HG02938 (cell line): ENCODE measurements at regions not wholly inside any gene's neighbourhood (a gene's known extent, or its start where the extent isn't known, plus 50 kb on each side); places are given as distances from the start of the nearest gene placed in this dataset.
A peak's percentile ranks its signal among the peaks of the same experiment; 100 is the strongest.

Experiments
- ATAC-seq: cut with Tn5 transposase; IDR thresholded peaks from one replicate; pipeline ENCODE4 v1.9.1; 2021; ENCODE audit warnings: mild to moderate bottlenecking, moderate library complexity; ENCODE audit not compliant: unreplicated experiment

DNA sequence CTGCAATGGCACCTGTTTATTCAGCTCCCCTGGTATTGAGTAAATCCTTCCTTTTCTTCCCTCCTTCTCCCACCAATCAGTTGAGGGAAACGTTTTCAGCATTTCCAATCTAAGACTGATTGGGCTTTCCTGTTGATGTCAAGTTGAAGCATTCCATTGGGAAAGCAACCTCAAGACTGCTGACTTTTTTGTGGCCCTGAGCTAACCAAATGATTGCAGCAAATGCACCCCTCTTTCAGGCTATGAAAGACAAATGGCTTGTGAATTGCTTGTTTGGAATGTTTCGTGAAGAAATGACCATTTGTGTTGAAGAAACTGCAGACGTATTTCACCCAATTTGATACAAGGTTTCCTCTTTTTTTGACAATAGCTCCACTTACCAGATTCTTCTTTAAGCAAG is 303.5 kb downstream of the EPHA4 start:
- ATAC-seq = no peak

DNA sequence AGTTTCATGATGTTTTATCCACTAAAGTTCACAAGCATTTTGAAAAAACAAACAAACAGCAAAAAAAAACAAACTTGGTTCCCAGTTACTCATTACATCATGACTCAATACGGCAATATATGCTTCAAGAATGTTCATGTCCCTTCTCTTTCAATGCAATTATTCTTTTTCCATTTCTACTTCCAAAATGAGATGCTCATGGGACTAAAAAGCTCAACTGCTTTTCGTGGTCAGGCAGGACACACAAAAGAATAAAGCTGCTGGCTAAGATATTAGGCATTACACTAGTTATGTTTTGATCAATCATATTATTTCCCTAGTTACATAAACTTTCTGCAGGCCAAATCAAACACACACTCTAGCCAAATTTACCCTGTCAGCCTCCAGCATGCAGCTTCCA is 301.3 kb downstream of the EPHA4 start:
- ATAC-seq = no peak

DNA sequence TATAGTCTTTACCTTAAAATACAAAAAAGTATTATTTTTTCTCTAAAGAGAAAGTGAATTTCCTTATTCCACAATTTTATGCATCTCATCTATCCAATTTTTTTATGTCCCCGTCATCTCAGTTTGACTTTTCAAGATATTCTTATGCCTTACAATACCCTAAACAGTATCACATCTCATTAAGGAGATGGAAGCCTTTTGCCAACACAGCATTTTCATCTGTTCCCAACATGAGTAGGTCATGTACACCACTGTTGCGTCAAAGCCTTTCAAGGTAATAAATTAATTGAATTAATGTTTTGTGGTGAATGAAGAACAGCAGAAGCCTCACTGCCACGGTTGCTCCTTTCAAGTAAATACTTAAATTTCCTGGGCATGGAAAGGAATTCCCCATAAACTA is 299.4 kb downstream of the EPHA4 start:
- ATAC-seq = no peak

DNA sequence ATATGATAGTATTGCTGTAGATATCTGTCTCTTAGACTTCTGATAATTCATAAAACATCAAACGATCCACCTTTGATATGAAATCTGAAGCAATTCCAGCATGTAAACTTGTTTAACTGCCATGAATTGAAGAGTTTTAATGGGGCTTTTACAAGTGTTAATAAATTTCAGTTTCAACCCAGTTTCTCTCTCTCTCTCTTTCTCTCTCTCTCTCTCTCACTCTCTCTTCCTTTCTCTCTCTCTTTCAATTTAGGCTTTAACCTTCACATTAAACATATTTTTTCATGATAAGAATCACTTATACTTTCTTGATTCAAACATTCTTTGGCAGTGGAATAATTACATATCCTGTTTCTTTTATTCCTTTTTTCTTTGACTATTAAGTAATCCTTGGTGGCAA is 296.1 kb downstream of the EPHA4 start:
- ATAC-seq = no peak

DNA sequence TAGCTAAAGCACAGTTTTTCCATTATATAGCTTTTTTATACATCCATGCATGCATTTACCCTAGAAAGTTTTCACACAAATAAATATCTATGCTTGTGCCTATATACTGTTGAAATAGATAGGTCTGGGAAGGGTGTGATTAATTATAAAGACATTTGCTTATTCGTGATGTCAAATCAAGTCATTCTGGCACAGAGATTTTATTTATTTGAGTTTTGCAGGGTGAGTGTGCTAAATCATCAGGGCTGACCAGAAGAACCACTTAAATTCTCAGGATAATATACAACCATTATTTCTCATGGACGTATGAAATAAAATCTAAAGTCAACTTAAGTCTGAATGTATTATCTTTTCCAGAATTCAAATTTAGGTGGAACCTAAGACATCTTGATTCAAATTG is 295.5 kb downstream of the EPHA4 start:
- no peak for ATAC-seq

DNA sequence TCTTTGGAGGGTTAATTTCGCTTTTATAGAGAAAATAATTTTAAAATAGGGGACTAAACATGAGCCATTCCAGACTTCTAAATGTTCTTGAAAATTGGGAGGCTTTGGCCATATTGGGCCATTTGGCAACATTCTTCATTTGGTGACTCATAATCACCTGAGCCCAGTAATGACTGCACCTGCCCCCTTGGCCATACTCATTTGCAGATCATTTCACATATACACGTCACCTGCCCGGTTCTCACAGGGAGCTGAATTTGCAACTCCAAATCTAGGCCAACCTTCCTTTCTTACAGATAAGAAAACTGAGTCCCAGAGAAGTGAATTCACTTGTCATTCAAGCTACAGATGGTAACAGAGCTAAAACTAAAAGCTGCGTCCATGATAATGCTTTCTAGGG is 289.7 kb downstream of the EPHA4 start:
- ATAC-seq = no peak

DNA sequence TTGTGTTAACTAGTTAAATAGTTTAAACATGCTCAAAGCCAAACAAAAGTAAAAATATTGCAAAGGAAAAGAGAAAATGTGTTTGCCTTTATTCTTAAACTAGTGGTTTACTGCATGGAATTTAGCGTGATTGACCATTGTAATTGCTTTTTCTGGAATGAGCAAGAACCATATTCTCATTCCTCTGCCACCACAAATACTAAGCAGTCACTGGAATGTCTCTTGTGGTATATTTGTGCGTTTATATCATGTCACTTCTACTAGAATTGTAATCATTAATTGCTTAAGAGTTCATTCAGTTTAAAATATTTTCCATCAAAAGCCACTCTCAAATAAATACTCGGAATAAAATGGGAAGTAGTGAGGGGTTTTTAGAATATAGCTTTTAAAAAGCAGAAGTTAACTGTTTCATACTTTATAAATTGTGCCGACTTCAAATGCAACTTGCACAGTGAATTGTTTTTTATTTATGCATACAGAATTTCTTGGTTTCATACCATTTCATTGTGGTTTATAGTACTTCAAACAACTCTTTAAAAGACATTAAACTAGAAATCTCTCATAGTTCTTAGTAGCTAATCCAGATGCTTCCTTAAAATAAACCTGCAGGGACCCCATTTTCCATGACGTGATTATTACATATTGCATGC is 288.1 kb downstream of the EPHA4 start:
- ATAC-seq = no peak

DNA sequence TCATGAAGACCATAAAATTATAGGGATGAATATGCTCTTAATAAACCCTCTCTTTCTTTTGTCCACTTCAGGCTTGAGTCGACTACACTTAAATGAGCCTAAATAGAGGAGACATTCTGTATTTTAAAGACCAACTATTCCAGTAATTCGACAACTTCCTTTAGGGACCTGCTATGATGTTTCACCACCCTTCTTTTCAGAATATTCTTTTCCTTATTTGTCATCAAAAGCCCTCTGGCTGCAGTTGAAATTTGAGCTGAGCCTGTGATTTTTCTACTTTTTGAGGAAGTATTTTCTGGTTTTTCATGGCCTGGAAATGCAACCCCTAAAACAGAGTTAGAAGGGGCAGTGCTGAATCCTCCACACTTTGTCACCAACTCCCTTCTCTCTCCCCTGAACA is 287.0 kb downstream of the EPHA4 start:
- ATAC-seq = no peak

DNA sequence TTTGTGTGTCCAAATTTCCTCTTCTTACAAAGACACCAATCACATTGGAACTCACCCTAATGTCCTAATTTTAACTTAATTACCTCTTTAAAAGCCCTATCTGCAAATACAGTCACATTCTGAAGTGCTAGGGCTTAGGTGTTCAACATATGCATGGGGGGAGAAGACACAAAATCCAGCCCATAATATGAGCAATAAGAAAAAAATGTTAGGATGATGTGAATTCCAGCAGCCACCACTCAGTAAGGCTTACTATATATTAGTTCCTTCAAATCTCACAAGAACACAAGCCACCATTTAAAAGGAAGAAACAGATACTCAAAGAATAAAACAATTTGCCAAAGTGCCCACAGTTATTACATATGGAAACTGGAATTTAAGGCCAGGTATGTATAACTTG is 285.7 kb downstream of the EPHA4 start:
- no peak for ATAC-seq

DNA sequence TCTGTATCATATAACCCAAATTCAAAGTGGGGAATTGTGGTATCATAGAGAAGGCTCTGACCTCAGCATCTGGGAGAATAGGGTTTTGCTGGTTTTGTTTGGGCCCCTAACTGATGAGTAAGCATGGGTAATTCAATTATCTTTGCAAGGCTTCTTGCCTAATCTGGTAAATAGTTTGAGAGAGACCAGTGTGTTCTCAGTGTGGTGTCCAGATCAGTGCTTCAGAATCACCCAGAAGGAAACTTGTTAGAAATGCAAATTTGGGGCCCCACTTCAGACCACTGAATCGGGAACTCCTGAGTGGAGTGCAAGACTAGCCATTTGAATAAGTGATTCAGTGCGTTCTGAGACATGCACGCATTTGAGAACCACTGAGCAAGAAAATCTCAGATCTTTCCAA is 282.7 kb downstream of the EPHA4 start:
- ATAC-seq = no peak

DNA sequence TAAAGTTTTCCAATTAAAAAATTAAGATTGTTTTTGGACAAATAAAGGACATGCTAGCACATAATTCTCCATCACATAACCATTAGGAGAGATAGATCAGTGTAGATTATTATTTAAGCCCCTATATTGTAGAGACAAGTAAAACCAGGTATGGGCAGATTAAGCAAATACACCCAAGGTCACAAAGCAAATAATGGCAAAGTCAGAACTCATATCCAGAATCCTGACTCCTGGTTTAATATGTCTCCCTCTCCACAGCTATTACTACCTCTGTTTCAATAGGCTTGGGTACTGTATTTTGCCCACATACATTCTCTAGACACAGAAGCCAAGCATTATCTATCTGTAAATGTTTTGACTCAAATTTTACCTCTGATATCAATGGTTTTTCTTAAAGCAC is 282.3 kb downstream of the EPHA4 start:
- no peak for ATAC-seq

DNA sequence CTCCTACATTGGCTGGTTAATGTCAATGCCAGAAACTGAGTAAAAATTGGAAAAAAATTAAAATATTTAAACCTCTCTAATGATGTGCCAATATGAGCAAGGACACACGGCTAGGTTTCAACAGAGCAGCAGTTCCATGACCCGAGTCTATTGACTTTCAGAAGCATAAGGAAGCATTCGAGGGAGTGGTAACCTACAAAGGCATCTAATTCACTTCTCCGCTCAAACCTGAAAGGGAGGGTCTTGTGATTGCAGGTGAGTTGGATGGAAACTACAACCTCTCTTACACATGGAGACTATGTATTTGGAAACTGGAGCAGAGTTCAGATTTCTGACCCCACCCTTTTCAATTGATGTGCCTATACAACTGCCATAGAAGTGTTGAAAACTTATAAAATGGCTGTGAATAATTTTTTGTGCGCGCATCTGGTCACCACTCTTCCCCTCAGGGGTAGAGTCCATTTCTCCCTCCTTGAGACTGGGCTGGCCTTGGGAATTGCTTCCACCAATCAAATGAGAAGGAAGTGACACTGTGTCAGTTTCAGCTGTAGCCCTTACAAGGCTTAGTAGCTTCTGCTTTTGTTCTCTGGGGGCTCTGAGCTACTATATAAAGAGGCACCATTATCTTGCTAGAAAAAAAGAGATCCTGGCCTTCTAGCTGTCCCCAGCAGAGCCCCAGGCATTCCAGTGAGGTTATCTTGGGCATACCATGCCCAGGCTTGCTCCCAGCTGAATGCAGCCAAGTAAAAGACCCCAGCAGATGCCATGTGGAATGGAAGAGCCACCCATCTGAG is 278.0 kb downstream of the EPHA4 start:
- no peak for ATAC-seq

DNA sequence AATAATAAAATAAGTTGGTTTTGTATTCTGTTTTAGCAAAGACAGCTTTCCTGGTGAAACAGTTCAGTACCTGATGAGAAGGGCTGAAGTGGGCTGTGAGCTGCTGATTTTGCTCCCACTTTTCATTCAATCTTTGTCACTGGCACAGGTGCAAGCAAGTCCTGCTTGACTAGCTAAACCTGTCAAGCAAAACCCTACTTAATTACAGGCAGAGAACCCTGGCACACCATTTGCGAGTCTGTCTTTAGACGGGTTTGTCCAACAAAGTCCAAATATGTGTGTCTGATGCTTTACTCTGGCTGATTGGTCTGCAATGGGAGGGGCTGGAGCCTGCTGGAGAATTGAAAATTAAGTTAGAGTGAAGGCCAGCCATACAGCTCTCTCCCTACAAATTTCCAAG is 267.2 kb downstream of the EPHA4 start:
- ATAC-seq = no peak

DNA sequence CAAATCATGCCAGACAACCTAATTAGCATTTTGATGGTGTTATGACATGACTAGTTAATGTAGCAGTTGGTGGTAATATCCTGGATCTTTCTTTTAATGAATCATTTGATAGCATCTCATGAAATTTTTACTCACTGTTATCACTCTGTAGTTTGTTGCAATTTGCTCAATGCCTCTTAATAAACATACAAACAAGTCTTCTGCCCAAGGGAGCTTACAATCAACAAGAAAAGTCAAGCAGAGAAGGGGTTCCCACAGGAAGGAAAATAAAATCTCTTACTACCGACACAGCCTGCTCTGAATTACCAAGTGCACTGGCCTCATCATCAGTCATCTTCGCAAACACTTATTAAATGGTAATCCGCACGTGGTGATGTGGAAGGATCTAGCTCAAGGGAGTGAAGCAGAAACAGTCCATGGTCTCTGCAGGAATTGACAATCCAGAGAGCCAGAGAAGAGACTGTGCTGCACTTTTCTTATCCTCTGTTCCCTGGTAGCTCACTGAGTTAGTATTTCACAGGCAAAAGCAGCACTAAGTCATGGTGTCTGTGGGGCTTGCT is 263.5 kb downstream of the EPHA4 start:
- ATAC-seq = no peak

DNA sequence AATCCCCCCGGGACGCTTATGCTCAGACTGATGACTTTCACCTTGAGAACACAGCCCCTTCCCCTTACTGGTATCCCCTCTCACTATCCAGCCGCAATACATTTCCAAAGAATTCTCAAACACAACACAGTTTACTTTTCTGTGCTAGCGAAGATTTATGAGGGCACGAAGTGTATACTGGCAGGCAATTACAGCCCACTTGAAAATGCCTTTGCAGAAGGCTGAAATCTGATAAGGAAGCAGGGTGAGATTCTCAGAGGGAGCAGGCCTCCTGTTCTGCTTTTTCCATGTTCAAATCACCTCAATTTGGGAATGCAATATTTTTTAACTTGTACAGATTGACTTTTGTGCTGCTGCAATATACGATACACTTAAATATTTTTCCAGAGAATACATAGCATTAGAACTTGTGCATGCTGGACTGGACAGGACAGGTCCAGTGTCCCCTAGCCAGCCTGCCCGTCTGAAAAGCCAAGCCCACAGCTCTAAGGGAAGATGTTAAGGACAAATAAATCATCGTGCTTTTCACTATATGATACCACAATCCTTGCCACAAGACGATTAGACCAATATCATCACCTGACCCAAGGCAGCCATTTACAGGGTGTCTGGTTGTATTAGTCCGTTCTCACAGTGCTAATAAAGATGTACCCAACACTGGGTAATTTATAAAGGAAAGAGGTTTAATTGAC is 262.1 kb downstream of the EPHA4 start:
- no peak for ATAC-seq

DNA sequence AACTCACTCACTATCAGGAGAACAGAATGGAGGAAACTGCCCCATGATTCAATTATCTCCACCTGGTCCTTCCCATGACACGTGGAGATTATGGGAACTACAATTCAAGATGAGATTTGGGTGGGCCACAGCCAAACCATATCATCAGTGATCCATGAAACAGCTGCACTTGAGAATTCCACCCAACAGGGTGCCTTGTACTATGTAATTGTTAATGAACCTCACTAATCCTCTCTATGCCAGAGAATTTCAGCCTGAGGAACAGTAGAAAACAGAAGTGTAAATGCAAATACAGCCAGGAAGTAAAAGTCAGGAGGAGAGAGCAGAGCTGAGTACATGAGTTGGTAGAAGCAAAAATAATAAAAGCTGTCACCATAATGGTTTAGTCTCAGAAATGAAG is 261.4 kb downstream of the EPHA4 start:
- no peak for ATAC-seq

DNA sequence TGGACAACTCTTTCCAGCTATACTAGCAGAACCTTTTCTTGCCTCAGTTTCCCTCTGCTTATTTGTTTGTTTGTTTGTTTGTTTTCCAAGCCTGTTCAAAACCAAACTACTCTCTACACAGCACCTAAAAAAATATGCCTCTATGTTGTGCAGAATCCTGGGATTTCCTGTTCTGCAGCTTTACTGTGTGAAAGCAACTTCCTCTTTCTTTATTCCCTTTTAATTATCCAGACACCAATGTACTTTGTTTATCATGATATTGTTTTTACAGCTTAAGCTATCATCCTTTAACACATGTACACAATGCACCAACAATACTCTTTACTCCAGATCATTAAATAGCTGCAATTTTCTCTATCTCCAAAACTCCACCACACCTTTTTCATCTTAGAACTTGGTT is 259.5 kb downstream of the EPHA4 start:
- ATAC-seq = no peak

DNA sequence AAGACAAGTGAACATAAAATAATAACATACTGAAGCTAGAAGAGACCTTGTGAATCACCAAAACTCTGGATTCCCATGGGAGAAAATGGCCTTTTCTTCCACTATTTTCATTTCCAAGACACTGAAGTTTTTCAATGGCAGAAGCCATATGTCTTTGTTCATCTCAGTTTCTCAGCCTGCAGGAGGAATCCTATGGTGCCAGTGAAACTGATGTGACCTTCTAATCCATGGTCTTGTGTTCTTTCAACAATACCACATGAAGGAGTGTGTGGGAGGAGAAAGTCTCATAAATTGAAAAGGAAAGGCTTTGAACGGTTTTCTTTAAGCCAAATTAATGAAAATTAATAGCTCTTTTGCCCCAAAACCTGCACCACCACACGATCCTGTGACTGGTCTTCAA is 257.3 kb downstream of the EPHA4 start:
- ATAC-seq = no peak

DNA sequence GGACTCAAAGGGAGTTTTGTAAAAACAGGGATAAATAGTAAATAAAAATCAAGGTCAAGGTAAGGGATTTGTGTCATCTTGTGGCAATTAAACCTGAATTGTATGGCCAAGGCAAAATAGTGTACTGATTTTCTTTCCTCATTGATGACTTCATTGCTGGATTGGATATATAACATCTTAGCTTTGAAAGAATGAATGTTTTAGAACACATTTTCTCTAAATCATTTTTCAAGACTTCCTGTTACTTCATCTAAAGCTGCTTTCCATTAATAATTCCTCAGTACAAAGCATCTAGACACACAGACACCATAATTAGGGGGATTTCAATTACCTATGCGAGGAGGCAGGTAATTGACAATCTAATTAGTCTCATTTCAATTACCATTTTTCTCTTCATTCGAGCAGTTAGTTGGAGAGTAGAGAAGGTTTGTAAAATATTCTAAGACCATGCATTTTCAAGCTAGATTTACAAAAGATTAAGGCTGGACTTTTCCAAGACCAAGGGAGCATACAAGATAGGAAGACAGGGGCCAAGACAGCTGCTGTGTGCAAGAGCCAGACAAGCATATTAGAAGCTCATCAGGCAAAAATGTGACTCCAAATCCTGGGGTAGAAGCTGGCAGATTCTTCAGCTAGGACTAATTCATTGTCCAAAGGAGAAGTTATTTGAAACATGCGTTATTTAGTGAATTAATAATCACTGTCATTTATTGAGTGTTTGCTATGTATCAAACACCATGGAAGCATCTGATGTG is 253.6 kb downstream of the EPHA4 start:
- ATAC-seq = no peak

DNA sequence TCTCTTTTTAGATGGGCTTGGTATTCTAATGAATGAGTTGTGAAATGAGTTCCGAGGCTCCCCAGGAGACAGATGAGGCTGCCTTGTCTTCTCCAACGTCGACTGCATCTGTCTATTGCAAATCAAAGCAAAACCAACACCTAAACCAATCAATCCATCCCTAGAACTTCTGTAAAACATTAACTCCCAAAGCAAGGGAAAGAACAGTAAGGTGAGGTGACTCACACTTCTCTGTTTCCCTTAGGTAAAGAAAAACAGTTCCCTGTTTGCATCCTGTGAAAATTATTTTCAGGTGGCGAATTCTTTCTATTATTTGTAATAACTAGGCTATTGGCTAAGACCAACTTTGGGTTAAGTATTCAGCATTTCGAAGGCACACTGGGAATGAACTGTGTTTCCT is 249.4 kb downstream of the EPHA4 start:
- ATAC-seq = no peak

DNA sequence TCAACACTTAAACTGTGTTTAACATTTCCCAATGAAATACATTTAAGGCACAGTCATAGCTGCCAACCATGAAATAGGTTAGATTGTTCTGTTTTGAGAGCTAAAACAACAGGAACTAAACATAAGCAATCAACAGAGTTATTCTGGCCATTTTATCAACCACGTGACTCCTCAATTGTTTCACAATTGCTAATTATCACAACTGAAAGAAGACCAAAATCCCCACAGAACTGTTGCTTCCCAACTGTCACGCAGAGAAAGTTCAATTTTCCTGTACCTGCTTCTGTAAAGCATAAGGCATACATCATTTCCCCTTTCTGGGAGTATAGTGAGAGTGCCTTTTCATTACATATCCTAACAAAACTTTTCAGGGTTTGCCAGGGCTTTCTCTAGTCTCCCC is 248.6 kb downstream of the EPHA4 start:
- ATAC-seq = peak; percentile 45
